ENCODE measurements at regions not wholly inside any gene's neighbourhood (a gene's known extent, or its start where the extent isn't known, plus 50 kb on each side); places are given as distances from the start of the nearest gene placed in this dataset.
"Not testable (repeated sequence)": the region's sequence is repeated elsewhere in the genome, so short reads cannot be mapped to it uniquely, and the experiment has no call there.

GRCh38 chr2:91525587-91525986, 2834.1 kb downstream of the RPIA start:
- TF ChIP-seq, protein P1, sequence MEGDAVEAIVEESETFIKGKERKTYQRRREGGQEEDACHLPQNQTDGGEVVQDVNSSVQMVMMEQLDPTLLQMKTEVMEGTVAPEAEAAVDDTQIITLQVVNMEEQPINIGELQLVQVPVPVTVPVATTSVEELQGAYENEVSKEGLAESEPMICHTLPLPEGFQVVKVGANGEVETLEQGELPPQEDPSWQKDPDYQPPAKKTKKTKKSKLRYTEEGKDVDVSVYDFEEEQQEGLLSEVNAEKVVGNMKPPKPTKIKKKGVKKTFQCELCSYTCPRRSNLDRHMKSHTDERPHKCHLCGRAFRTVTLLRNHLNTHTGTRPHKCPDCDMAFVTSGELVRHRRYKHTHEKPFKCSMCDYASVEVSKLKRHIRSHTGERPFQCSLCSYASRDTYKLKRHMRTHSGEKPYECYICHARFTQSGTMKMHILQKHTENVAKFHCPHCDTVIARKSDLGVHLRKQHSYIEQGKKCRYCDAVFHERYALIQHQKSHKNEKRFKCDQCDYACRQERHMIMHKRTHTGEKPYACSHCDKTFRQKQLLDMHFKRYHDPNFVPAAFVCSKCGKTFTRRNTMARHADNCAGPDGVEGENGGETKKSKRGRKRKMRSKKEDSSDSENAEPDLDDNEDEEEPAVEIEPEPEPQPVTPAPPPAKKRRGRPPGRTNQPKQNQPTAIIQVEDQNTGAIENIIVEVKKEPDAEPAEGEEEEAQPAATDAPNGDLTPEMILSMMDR (IDR thresholded peaks at IDR 0.05), result not testable (repeated sequence)
- TF ChIP-seq POLR2A (IDR thresholded peaks at IDR 0.05); POLR2AphosphoS5 (IDR thresholded peaks at IDR 0.05; ENCODE audit: insufficient read depth in 1 of 2, low read depth in 1 of 2): not testable (repeated sequence)
